Thyroid gland (tissue), 4 donors: ENCODE measurements at regions not wholly inside any gene's neighbourhood (a gene's known extent, or its start where the extent isn't known, plus 50 kb on each side); places are given as distances from the start of the nearest gene placed in this dataset.

Source experiments
- DNase-seq, 2 donors: peaks; one replicate each; pipeline ENCODE4 v3.0.0-alpha.2; 2019
- H3K27ac ChIP-seq, 3 donors: fragments of 200-600 bp; sonication (generic); 1 replicate in 2 of 3; 2 replicates in 1 of 3; pipeline ENCODE4 v1.5.1; 2016 to 2019; ENCODE audit warnings: mild to moderate bottlenecking in 1 of 3, moderate library complexity in 1 of 3
- H3K27me3 ChIP-seq: fragments of 200-600 bp; sonication (generic); one replicate; pipeline ENCODE4 v1.5.1; 2019
- H3K36me3 ChIP-seq, 2 donors: fragments of 200-600 bp; sonication (generic); one replicate each; pipeline ENCODE4 v1.5.1; 2016 to 2019
- H3K4me1 ChIP-seq, 2 donors: fragments of 200-600 bp; sonication (generic); one replicate each; pipeline ENCODE4 v1.5.1; 2017 to 2019
- H3K4me3 ChIP-seq, 3 donors: fragments of 200-600 bp; sonication (generic); replicated peaks in 1 of 3; 1 replicate in 2 of 3; 2 replicates in 1 of 3; pipeline ENCODE4 v1.5.1; 2016; ENCODE audit warnings: mild to moderate bottlenecking in 1 of 3
- H3K9me3 ChIP-seq: fragments of 200-600 bp; sonication (generic); one replicate; pipeline ENCODE4 v1.5.1; 2017
- CTCF ChIP-seq, 6 experiments: fragments of 200-600 bp in 3 of 6; fragments of 450-650 bp in 3 of 6; sonication (generic) in 3 of 6; IDR thresholded peaks; one replicate each; pipeline ENCODE4 v1.5.1; 2016 to 2019; ENCODE audit warnings: antibody characterized with exemption in 6 of 6, mild to moderate bottlenecking in 2 of 6, inconsistent platforms in 1 of 6, moderate library complexity in 1 of 6
- POLR2A ChIP-seq, 2 donors: fragments of 450-650 bp; IDR thresholded peaks; one replicate each; pipeline ENCODE4 v1.6.1; 2017; ENCODE audit warnings: antibody characterized with exemption in 2 of 2, mild to moderate bottlenecking in 2 of 2, moderate library complexity in 1 of 2
- WGBS, 2 donors: methylation state at CpG; one replicate each; pipeline ENCODE4 v1.1.5; 2017; 5-methylcytosine and 5-hydroxymethylcytosine counted together
- intact Hi-C: fragments of 100-400 bp; cut with DNase I; formaldehyde crosslinking; loops from one replicate; pipeline ENCODE4 v1.15.1; 2023

- Histone ChIP-seq H3K4me3 (no peak overlapping the region), H3K36me3 (no peaks in the 10 kb centered on the region), H3K9me3 (no peaks in the 10 kb centered on the region), H3K27me3 (no peaks in the 10 kb centered on the region), H3K27ac (no peak overlapping the region), H3K4me1 (peaks cover 0 to 10% of the 10 kb centered on the region in 2 donors)
- no peak for TF ChIP-seq POLR2A (IDR thresholded peaks at IDR 0.05)
- TF ChIP-seq CTCF (IDR thresholded peaks at IDR 0.05) = no peak
- 79 to 90% methylated on average over 3 of the region's 3 CpGs for WGBS, 2 donors
- no peak for DNase-seq
- intact Hi-C loops = no loop called here
Measured at GRCh38 chr3:102034639-102035451, 185.5 kb downstream of the NFKBIZ start.

GRCh38 chr3:102036017-102036416 lies 186.7 kb downstream of the NFKBIZ start:
- TF ChIP-seq CTCF (IDR thresholded peaks at IDR 0.05) = no peak
- TF ChIP-seq POLR2A (IDR thresholded peaks at IDR 0.05) = no peak
- peaks cover 0 to 10% of the 10 kb centered on the region in 2 donors for H3K4me1 ChIP-seq
- no peak overlapping the region for H3K4me3 ChIP-seq
- WGBS, 2 donors = 95 to 97% methylated on average over 2 of the region's 2 CpGs
- H3K9me3 ChIP-seq = no peaks in the 10 kb centered on the region
- no peak overlapping the region for H3K27ac ChIP-seq
- DNase-seq = no peak
- no peaks in the 10 kb centered on the region for H3K36me3 ChIP-seq
- intact Hi-C loops = no loop called here
- no peaks in the 10 kb centered on the region for H3K27me3 ChIP-seq

- H3K27me3 ChIP-seq = no peaks in the 10 kb centered on the region
- TF ChIP-seq CTCF (IDR thresholded peaks at IDR 0.05) (no peak), POLR2A (IDR thresholded peaks at IDR 0.05) (no peak)
- H3K27ac ChIP-seq = no peak overlapping the region
- WGBS, 2 donors = 54 to 65% methylated on average over 1 of the region's 1 CpG
- peaks cover 0 to 10% of the 10 kb centered on the region in 2 donors for H3K4me1 ChIP-seq
- no peaks in the 10 kb centered on the region for H3K36me3 ChIP-seq
- intact Hi-C loops = no loop called here
- H3K9me3 ChIP-seq = no peaks in the 10 kb centered on the region
- DNase-seq = no peak
- no peak overlapping the region for H3K4me3 ChIP-seq
Measured at GRCh38 chr3:102036472-102036871, 187.2 kb downstream of the NFKBIZ start.

GRCh38 chr3:102037209-102037608 lies 187.9 kb downstream of the NFKBIZ start:
- Histone ChIP-seq H3K9me3 (no peaks in the 10 kb centered on the region), H3K4me1 (peaks cover 0 to 10% of the 10 kb centered on the region in 2 donors), H3K27ac (peak overlapping the region in 1 of 3 donors; percentile 50), H3K36me3 (no peaks in the 10 kb centered on the region), H3K4me3 (no peak overlapping the region), H3K27me3 (no peaks in the 10 kb centered on the region)
- intact Hi-C loops = no loop called here
- TF ChIP-seq CTCF (IDR thresholded peaks at IDR 0.05) (no peak), POLR2A (IDR thresholded peaks at IDR 0.05) (no peak)
- no peak for DNase-seq
- WGBS, 2 donors = 47 to 64% methylated on average over 2 of the region's 2 CpGs

GRCh38 chr3:102037791-102038190 lies 188.5 kb downstream of the NFKBIZ start:
- 50 to 63% methylated on average over 2 of the region's 2 CpGs for WGBS, 2 donors
- Histone ChIP-seq H3K27ac (peak overlapping the region in 1 of 3 donors; percentile 50), H3K27me3 (no peaks in the 10 kb centered on the region), H3K9me3 (no peaks in the 10 kb centered on the region), H3K4me3 (no peak overlapping the region), H3K4me1 (peaks cover 0 to 10% of the 10 kb centered on the region in 2 donors), H3K36me3 (no peaks in the 10 kb centered on the region)
- intact Hi-C loops = no loop called here
- DNase-seq = no peak
- TF ChIP-seq CTCF (IDR thresholded peaks at IDR 0.05) (no peak), POLR2A (IDR thresholded peaks at IDR 0.05) (no peak)
